ENCODE measurements at regions not wholly inside any gene's neighbourhood (a gene's known extent, or its start where the extent isn't known, plus 50 kb on each side); places are given as distances from the start of the nearest gene placed in this dataset.

DNA sequence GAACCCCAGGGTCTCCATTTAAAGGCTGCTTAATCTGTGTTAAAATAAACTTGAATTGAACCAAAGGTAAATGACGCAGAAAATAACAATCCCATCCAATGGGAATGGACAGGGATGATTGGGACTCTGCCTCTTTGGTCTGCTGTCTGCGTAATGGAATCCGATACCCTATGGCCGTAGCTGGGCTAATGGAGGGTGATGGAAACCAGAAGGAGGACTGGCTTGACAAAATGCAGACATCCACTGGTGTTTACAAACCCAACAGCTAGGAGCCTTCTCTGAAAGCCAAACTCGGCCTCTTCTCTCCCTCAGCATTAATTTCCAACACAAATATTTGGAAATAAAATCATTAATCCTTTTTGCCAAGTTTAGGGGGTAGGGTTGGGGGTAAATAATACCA lies 162.2 kb upstream of the CHST15 start:
- no peaks in the 10 kb centered on the region for H3K27me3 ChIP-seq (ENCODE audit: insufficient read depth, low read depth, severe bottlenecking)
- H3K36me3 ChIP-seq, result no peaks in the 10 kb centered on the region
- no peak overlapping the region for H3K4me3 ChIP-seq (ENCODE audit: low read depth, low read length)
- TF ChIP-seq, protein P1, sequence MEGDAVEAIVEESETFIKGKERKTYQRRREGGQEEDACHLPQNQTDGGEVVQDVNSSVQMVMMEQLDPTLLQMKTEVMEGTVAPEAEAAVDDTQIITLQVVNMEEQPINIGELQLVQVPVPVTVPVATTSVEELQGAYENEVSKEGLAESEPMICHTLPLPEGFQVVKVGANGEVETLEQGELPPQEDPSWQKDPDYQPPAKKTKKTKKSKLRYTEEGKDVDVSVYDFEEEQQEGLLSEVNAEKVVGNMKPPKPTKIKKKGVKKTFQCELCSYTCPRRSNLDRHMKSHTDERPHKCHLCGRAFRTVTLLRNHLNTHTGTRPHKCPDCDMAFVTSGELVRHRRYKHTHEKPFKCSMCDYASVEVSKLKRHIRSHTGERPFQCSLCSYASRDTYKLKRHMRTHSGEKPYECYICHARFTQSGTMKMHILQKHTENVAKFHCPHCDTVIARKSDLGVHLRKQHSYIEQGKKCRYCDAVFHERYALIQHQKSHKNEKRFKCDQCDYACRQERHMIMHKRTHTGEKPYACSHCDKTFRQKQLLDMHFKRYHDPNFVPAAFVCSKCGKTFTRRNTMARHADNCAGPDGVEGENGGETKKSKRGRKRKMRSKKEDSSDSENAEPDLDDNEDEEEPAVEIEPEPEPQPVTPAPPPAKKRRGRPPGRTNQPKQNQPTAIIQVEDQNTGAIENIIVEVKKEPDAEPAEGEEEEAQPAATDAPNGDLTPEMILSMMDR (IDR thresholded peaks at IDR 0.05; ENCODE audit: low read depth, low read length), result no peak
- H3K27ac ChIP-seq, result no peak overlapping the region
- H3K9me3 ChIP-seq (ENCODE audit: severe bottlenecking), result no peaks in the 10 kb centered on the region
- no peak for DNase-seq

DNA sequence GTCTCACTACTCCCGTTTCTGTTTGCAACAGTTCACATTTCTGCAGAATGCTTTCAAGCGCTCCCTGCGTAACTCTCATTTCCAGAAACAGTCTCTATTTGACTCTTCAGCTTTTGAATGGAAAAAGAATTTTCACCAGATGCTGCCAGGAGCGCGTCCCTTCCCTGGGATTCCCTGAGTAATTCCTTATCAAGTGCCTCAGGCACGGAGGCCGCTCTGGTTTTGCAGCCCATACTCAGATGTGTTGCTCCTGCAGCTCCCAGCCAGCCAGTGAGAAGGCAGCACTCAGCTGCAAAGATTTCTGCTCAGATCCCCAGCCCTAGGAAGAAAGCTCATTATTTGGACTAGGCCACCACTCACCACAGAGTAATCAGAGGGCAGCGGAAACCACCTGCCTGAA lies 161.1 kb upstream of the CHST15 start:
- TF ChIP-seq, protein P1 (IDR thresholded peaks at IDR 0.05; ENCODE audit: low read depth, low read length), result no peak
- no peak overlapping the region for H3K4me3 ChIP-seq (ENCODE audit: low read depth, low read length)

DNA sequence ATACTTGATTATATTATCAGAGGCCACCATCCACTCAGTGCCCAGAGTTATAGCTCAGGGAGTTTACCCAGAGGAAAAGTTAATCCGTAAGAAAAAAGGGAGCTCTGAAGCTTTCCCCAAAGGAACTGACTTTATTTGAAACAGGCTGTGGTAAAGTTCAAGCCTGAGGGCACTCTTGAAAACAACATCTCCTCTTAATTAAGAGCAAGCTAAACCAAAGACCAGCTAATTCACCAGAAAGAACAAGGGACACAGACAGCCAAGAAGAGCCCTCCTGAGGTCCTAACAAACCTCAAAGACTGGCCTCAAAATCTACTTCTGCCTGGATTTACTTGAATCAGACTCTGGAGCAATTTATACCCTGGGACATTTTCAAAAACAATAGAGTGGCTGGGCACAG lies 159.6 kb upstream of the CHST15 start:
- Histone ChIP-seq H3K36me3 (no peaks in the 10 kb centered on the region), H3K9me3 (ENCODE audit: severe bottlenecking) (no peaks in the 10 kb centered on the region), H3K27ac (no peak overlapping the region), H3K4me3 (ENCODE audit: low read depth, low read length) (no peak overlapping the region), H3K27me3 (ENCODE audit: insufficient read depth, low read depth, severe bottlenecking) (no peaks in the 10 kb centered on the region)
- TF ChIP-seq, protein P1 (IDR thresholded peaks at IDR 0.05; ENCODE audit: low read depth, low read length), result no peak
- DNase-seq, result no peak

More for the DNA sequence above, 161.1 kb upstream of the CHST15 start:
- Histone ChIP-seq H3K9me3 (ENCODE audit: severe bottlenecking) (no peaks in the 10 kb centered on the region), H3K27me3 (ENCODE audit: insufficient read depth, low read depth, severe bottlenecking) (no peaks in the 10 kb centered on the region), H3K27ac (no peak overlapping the region), H3K36me3 (no peaks in the 10 kb centered on the region)
- no peak for DNase-seq

DNA sequence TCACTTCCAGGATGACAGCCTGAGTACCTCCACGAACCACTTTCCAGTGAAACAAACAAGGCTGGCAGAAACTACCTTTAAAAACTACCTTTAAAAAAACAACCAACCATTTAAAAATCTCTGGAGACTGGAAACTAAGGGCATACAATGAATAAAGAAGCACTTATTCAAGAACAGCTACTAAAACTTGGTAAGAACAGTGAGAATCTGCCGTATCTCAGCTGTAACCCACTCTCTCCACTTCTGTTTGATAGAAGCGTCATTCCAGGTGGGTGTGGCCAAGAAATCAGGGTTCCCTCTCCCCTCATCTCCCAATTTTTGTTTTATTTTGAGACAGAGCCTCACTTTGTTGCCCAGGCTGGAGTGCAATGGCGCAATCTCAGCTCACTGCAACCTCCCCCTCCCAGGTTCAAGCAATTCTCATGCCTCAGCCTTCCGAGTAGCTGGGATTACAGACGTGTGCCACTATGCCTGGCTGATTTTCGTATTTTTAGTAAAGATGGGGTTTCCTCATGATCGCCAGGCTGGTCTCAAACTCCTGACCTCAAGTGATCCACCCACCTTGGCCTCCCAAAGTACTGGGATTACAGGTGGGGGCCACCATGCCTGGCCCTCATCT lies 158.8 kb upstream of the CHST15 start:
- Histone ChIP-seq H3K9me3 (ENCODE audit: severe bottlenecking) (no peaks in the 10 kb centered on the region), H3K27ac (no peak overlapping the region), H3K4me3 (ENCODE audit: low read depth, low read length) (no peak overlapping the region), H3K36me3 (no peaks in the 10 kb centered on the region), H3K27me3 (ENCODE audit: insufficient read depth, low read depth, severe bottlenecking) (no peaks in the 10 kb centered on the region)
- DNase-seq, result no peak
- TF ChIP-seq, protein P1 (IDR thresholded peaks at IDR 0.05; ENCODE audit: low read depth, low read length), result no peak

DNA sequence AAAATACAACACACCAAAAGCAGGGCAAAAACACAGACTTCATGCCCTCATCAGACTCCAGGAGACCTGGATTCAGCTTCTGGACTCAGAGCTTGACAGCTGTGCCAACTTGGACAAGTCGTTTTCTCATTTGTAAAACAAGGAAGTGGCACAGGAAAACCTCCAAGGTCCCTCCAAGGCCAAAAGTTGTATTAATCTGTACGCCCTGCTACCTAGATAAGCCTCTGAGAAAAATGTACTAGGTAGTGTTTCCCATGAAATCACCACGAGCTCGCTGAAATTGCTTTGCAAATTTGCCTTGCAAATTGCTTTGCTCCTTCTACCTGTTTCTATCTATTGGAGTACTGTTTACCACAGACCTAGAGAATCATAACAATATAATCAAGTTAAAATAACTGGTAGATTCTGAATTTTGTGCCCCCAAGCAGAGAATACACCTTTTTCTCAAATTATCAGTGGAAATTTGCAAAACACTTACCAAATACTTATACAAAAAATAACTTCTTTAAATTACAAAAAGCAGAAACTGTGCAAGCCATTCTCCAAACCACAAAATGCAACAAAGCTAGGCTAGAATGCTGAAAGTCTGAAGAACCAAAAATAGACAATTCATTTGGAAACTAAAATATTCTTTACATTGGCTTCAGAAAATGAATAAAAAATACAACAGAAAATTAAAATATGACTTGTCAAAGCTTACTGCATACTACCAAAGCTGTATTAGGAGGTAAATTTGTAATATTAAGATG lies 158.1 kb upstream of the CHST15 start:
- TF ChIP-seq, protein P1 (IDR thresholded peaks at IDR 0.05; ENCODE audit: low read depth, low read length), result no peak
- H3K27ac ChIP-seq, result no peak overlapping the region

More for the DNA sequence above, 158.1 kb upstream of the CHST15 start:
- DNase-seq, result no peak
- H3K27me3 ChIP-seq (ENCODE audit: insufficient read depth, low read depth, severe bottlenecking), result no peaks in the 10 kb centered on the region
- H3K9me3 ChIP-seq (ENCODE audit: severe bottlenecking), result no peaks in the 10 kb centered on the region
- H3K36me3 ChIP-seq, result no peaks in the 10 kb centered on the region
- no peak overlapping the region for H3K4me3 ChIP-seq (ENCODE audit: low read depth, low read length)
